ENCODE measurements at regions not wholly inside any gene's neighbourhood (a gene's known extent, or its start where the extent isn't known, plus 50 kb on each side); places are given as distances from the start of the nearest gene placed in this dataset.

DNA sequence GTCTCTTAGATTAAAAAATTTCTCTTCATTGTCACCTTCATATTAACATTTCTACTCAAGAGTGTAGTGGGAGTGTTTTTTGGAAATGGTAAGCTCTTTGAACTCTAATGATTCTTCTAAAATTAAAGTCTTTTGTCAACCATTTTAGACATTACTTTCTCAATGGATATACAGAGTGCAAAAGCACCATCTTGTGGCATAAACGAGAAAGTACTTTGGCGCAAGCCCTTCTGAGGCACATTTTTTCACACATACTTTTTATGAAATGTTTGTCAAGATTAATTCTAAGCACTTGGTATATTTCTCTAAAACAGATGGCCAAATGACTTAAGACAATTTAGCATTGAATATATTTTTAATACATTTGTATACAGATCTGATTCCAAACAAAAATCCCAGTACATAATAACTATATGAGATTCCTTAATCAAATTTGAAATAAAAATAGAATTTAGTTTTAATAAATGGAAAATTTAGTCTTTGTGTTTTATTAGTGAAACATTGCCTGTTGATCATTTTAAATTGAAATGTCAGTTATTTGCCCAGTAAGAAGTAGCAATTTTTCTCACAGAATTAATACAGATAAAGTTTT lies 63.3 kb upstream of the GALNT5 start:
- H3K4me3 Mint-ChIP-seq, result no peak overlapping the region
- H3K27ac Mint-ChIP-seq, result no peak overlapping the region
- H3K36me3 Mint-ChIP-seq, result no peaks in the 10 kb centered on the region
- ATAC-seq (peak; percentile 61), DNase-seq (ENCODE audit: low spot score) (no peak)
- ChIA-PET POLR2A (no interaction called here), CTCF (interaction anchor here (1.2 to 2.0 kb wide), 3 partner anchors 14 to 1821 kb away, joined by 3 to 14 read pairs (median 7); no protein-coding TSS in a partner anchor)
- H3K4me1 Mint-ChIP-seq, result peaks cover 5% of the 10 kb centered on the region
- TF ChIP-seq, protein P1, sequence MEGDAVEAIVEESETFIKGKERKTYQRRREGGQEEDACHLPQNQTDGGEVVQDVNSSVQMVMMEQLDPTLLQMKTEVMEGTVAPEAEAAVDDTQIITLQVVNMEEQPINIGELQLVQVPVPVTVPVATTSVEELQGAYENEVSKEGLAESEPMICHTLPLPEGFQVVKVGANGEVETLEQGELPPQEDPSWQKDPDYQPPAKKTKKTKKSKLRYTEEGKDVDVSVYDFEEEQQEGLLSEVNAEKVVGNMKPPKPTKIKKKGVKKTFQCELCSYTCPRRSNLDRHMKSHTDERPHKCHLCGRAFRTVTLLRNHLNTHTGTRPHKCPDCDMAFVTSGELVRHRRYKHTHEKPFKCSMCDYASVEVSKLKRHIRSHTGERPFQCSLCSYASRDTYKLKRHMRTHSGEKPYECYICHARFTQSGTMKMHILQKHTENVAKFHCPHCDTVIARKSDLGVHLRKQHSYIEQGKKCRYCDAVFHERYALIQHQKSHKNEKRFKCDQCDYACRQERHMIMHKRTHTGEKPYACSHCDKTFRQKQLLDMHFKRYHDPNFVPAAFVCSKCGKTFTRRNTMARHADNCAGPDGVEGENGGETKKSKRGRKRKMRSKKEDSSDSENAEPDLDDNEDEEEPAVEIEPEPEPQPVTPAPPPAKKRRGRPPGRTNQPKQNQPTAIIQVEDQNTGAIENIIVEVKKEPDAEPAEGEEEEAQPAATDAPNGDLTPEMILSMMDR (IDR thresholded peaks at IDR 0.05), result peak; percentile 34
- no peak for TF ChIP-seq CREB1 (CRISPR knock-in tag; IDR thresholded peaks at IDR 0.05)
- H3K27me3 Mint-ChIP-seq (ENCODE audit: low read depth), result no peaks in the 10 kb centered on the region
- no peaks in the 10 kb centered on the region for H3K9me3 Mint-ChIP-seq

DNA sequence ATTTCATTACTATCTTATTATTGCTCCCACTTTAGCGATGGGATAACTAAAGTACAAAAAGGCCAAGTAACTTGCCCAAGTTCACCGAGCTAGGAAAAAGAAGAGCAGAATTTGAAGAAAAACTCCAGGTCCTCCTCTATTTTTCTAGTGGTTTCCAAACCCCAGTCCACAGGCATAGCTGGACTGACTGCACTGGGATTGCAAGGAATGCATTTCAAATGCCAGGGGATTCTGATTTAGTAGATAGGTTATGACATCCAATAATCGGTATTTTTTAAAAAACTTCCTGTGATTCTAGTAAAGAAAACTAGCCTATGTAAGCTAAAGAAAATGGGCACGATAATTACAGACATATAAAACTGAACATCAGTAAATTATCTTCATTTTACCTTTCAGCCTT lies 62.7 kb upstream of the GALNT5 start:
- Mint-ChIP-seq H3K4me1 (peaks cover 5% of the 10 kb centered on the region), H3K27ac (no peak overlapping the region), H3K36me3 (no peaks in the 10 kb centered on the region), H3K27me3 (ENCODE audit: low read depth) (no peaks in the 10 kb centered on the region), H3K9me3 (no peaks in the 10 kb centered on the region), H3K4me3 (no peak overlapping the region)
- DNase-seq (ENCODE audit: low spot score) (no peak), ATAC-seq (no peak)
- TF ChIP-seq, protein P2, sequence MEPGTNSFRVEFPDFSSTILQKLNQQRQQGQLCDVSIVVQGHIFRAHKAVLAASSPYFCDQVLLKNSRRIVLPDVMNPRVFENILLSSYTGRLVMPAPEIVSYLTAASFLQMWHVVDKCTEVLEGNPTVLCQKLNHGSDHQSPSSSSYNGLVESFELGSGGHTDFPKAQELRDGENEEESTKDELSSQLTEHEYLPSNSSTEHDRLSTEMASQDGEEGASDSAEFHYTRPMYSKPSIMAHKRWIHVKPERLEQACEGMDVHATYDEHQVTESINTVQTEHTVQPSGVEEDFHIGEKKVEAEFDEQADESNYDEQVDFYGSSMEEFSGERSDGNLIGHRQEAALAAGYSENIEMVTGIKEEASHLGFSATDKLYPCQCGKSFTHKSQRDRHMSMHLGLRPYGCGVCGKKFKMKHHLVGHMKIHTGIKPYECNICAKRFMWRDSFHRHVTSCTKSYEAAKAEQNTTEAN (CRISPR knock-in tag; IDR thresholded peaks at IDR 0.05), result no peak
- no peak for TF ChIP-seq STAT6 (CRISPR knock-in tag; conservative IDR thresholded peaks at IDR 0.05; ENCODE audit: low read depth)
- no peak for TF ChIP-seq ATF6 (CRISPR knock-in tag; IDR thresholded peaks at IDR 0.05)
- no peak for TF ChIP-seq PREB (CRISPR knock-in tag; IDR thresholded peaks at IDR 0.05; ENCODE audit: borderline replicate concordance)
- TF ChIP-seq NFE2L1 (CRISPR knock-in tag; IDR thresholded peaks at IDR 0.05), result no peak
- no peak for TF ChIP-seq ZNF671 (CRISPR knock-in tag; IDR thresholded peaks at IDR 0.05)
- TF ChIP-seq, protein P3, sequence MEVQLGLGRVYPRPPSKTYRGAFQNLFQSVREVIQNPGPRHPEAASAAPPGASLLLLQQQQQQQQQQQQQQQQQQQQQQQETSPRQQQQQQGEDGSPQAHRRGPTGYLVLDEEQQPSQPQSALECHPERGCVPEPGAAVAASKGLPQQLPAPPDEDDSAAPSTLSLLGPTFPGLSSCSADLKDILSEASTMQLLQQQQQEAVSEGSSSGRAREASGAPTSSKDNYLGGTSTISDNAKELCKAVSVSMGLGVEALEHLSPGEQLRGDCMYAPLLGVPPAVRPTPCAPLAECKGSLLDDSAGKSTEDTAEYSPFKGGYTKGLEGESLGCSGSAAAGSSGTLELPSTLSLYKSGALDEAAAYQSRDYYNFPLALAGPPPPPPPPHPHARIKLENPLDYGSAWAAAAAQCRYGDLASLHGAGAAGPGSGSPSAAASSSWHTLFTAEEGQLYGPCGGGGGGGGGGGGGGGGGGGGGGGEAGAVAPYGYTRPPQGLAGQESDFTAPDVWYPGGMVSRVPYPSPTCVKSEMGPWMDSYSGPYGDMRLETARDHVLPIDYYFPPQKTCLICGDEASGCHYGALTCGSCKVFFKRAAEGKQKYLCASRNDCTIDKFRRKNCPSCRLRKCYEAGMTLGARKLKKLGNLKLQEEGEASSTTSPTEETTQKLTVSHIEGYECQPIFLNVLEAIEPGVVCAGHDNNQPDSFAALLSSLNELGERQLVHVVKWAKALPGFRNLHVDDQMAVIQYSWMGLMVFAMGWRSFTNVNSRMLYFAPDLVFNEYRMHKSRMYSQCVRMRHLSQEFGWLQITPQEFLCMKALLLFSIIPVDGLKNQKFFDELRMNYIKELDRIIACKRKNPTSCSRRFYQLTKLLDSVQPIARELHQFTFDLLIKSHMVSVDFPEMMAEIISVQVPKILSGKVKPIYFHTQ (CRISPR knock-in tag; IDR thresholded peaks at IDR 0.05), result no peak
- TF ChIP-seq MXD4 (CRISPR knock-in tag; IDR thresholded peaks at IDR 0.05; ENCODE audit: borderline replicate concordance), result no peak
- TF ChIP-seq E2F5 (CRISPR knock-in tag; IDR thresholded peaks at IDR 0.05), result no peak
- TF ChIP-seq, protein P4, sequence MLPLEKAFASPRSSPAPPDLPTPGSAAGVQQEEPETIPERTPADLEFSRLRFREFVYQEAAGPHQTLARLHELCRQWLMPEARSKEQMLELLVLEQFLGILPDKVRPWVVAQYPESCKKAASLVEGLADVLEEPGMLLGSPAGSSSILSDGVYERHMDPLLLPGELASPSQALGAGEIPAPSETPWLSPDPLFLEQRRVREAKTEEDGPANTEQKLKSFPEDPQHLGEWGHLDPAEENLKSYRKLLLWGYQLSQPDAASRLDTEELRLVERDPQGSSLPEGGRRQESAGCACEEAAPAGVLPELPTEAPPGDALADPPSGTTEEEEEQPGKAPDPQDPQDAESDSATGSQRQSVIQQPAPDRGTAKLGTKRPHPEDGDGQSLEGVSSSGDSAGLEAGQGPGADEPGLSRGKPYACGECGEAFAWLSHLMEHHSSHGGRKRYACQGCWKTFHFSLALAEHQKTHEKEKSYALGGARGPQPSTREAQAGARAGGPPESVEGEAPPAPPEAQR (CRISPR knock-in tag; IDR thresholded peaks at IDR 0.05), result no peak
- POLR2A ChIA-PET, result no interaction called here
- CTCF ChIA-PET, result no interaction called here
